Cardiac fibroblast (primary cell): ENCODE measurements at regions not wholly inside any gene's neighbourhood (a gene's known extent, or its start where the extent isn't known, plus 50 kb on each side); places are given as distances from the start of the nearest gene placed in this dataset.

Experiments
- DNase-seq, 2 donors: peaks; one replicate each; pipeline versions ENCODE4 v3.0.0 to v3.0.0-alpha.2; 2010; ENCODE audit warnings: low read depth in 2 of 2
- H3K4me3 ChIP-seq, 2 donors: replicated peaks in 1 of 2; 1 replicate in 1 of 2; 2 replicates in 1 of 2; pipeline ENCODE4 v1.5.1; 2011; ENCODE audit warnings: low read depth in 2 of 2, low read length in 2 of 2, mild to moderate bottlenecking in 2 of 2, moderate library complexity in 1 of 2
- TF ChIP-seq, protein P1 (sequence below): IDR thresholded peaks from one replicate; pipeline ENCODE4 v1.5.1; 2011; ENCODE audit warnings: low read depth, mild to moderate bottlenecking, low read length, inconsistent platforms

DNA sequence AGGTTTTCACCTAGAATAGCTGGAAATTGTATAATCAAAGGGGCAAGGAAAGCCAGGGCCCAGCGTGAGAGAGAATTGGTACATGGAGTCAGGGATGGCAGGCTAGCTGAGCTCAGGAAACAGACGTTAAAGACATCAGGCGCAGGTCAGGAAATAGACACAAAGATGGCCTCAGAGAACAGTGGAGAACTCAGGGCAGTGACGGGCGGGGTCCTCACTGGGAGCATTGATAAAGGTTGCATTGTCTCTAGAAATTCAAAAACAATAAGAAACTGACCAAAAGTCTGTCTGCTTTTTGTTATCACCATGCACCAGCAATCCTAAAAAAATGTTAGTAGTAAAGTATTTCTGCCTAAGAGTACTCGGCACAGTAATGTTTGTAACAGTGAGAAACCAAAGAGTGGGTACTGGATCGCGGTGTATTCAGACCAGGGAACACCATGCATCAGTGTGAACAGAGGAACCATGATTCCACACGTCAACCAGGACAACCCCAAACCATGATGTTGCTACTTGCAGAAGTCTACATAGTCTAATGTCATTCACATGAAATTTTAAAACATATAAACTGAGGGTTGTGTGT, 81.9 kb upstream of the AUTS2 start:
- no peak for DNase-seq
- TF ChIP-seq, protein P1, sequence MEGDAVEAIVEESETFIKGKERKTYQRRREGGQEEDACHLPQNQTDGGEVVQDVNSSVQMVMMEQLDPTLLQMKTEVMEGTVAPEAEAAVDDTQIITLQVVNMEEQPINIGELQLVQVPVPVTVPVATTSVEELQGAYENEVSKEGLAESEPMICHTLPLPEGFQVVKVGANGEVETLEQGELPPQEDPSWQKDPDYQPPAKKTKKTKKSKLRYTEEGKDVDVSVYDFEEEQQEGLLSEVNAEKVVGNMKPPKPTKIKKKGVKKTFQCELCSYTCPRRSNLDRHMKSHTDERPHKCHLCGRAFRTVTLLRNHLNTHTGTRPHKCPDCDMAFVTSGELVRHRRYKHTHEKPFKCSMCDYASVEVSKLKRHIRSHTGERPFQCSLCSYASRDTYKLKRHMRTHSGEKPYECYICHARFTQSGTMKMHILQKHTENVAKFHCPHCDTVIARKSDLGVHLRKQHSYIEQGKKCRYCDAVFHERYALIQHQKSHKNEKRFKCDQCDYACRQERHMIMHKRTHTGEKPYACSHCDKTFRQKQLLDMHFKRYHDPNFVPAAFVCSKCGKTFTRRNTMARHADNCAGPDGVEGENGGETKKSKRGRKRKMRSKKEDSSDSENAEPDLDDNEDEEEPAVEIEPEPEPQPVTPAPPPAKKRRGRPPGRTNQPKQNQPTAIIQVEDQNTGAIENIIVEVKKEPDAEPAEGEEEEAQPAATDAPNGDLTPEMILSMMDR = no peak
- H3K4me3 ChIP-seq = no peak overlapping the region

DNA sequence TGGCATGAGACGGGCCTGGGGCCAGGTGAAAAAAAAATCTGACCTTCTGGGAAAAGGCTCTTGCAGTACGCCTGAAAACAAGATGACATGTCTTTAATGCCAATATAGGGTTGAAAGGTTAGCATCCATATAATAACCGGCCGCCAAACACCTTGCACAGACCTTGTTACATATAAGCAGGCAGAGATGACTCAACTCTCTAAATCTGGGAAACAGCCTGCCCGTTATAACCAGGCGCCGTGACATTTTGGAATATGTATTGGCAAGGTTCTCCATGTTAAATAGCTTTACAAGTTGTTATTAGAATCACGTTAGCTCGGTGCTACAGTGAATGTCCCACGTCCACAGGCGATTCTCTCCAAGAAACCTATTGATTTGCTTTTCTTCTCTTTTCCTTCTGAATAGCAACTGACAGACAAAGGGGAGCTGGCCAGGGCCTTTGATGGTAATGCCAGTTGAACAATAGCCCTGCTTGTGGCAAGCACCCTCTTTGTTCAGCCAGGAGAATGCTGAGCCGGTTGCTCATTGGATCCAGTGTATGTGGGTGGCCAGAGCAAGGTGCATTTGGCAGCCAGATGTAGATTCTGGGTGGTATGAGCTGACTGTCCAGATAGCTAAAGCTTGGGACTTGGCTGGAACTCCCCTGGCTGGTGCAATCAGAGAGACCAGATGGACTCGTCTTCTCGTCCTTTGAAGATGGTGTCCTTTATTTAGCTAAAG, 80.1 kb upstream of the AUTS2 start:
- TF ChIP-seq, protein P1 = no peak
- DNase-seq = no peak
- H3K4me3 ChIP-seq = no peak overlapping the region

DNA sequence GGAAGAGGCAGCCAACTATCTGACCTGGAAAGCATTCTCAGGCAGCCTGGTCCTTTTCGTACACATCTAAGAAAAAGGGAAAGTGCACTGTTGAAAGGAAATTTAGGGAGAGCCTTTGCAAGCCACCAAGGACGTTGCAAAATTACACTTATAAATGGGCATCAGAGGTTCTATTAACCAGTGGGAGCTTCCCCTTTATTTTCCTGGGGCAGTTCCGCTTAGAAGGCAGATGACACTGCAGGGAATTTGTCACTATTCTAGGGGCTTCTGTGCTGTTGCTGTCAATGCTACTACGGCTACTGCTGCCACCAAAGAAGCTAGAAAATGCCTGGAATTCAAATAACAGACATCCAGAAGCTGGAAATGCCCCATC, 79.6 kb upstream of the AUTS2 start:
- no peak for DNase-seq
- TF ChIP-seq, protein P1 = no peak

DNA sequence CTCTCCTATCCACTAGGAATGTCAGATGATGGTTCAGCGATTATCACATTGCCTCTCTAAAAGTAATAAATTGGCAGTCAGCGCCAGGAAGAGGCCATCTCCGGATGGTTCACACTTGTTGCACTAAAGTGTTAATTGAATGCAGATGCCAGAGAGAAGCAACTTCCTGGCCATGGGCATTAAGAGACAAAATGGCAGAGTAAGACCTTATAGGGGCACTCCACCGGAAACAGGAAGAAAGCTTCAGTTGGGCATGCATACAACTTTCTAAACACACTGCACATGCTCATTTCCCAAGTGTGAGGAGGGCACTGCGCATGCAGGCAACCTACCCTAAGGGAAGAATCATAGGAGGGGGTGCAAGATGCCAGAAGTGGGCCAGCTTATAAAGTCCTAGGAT, 71.7 kb upstream of the AUTS2 start:
- TF ChIP-seq, protein P1 = no peak
- DNase-seq = no peak
- no peak overlapping the region for H3K4me3 ChIP-seq

More for the DNA sequence above, 79.6 kb upstream of the AUTS2 start:
- H3K4me3 ChIP-seq = no peak overlapping the region

DNA sequence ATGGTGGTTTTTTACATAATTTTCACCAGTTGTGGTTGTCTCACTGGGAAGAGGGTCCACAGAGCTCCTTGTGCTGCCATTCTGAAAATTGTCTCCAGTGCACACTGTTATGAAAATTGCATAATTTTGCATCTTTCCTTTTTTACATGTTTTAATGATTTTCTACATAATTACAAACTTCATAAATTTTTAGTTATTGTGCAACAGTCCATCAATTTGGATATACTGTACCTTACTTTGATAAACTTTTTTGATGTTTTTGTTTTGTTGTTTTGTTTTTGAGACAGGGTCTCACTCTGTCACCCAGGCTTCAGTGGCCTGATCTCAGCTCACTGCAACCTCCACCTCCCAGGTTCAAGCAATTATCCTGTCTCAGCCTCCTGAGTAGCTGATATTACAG, 70.6 kb upstream of the AUTS2 start:
- DNase-seq = no peak
- TF ChIP-seq, protein P1 = no peak
- no peak overlapping the region for H3K4me3 ChIP-seq

DNA sequence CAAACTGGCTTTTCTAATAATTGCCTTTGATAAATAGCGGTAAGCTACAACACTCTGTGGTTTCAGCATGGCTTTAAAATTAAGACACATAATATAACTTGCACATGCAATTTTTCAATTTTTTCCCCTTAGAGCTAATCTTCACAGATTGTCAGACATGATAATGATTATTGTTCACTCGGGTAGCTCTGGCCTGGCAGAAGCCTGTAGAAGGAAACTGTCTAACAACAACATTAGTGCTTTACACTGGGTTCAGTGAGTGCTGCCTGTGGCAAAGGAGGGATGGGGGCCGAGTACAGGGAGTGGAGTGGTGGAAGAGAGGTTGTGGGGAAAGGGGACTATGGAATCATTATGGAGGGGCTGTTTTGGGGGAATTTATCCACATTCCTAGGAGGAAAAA, 67.2 kb upstream of the AUTS2 start:
- DNase-seq = no peak
- H3K4me3 ChIP-seq = no peak overlapping the region
- TF ChIP-seq, protein P1 = no peak

DNA sequence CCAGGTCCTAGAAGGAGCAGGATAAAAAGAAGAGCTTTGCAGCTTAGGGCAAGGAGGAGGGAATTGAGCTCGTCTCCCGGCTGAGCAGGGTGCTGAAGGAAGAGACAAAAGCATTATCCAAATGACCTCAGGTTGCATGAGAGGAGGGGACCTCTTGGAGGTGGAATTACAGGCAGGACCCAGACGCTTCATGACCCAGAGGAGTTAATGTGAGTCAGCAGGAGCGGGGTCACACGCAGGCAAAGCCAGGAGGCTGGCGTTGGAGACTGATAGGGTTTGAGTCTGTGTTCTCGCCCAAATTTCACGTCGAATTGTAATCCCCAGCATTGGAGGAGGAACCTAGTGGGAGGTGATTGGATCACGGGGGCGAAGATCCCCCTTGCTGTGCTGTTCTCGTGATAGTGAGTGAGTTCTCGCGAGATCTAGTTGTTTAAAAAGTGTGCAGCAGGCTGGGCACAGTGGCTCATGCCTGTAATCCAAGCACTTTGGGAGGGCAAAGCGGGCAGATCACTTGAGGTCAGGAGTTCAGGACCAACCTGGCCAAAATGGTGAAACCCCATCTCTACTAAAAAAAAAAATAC, 63.7 kb upstream of the AUTS2 start:
- TF ChIP-seq, protein P1 = no peak

More for the DNA sequence above, 63.7 kb upstream of the AUTS2 start:
- no peak overlapping the region for H3K4me3 ChIP-seq
- no peak for DNase-seq
